Spinal cord (tissue), 9 donors: ENCODE measurements at regions not wholly inside any gene's neighbourhood (a gene's known extent, or its start where the extent isn't known, plus 50 kb on each side); places are given as distances from the start of the nearest gene placed in this dataset.

ENCODE experiments used
- DNase-seq, 6 donors: peaks; one replicate each; pipeline versions ENCODE4 v3.0.0 to v3.0.0-alpha.2; 2013 to 2015; ENCODE audit warnings: low spot score in 6 of 6, low read depth in 4 of 6
- H3K27ac ChIP-seq: one replicate; pipeline ENCODE4 v1.5.1; 2013; ENCODE audit warnings: low read depth, low read length, control low read depth
- H3K27me3 ChIP-seq: one replicate; pipeline ENCODE4 v1.6.1; 2013; ENCODE audit warnings: low read length; ENCODE audit not compliant: control insufficient read depth, insufficient read depth
- H3K36me3 ChIP-seq: one replicate; pipeline ENCODE4 v1.6.1; 2013; ENCODE audit warnings: low read length; ENCODE audit not compliant: control insufficient read depth, insufficient read depth
- H3K4me1 ChIP-seq: one replicate; pipeline ENCODE4 v1.6.1; 2013; ENCODE audit warnings: low read length; ENCODE audit not compliant: control insufficient read depth, insufficient read depth
- H3K4me3 ChIP-seq: one replicate; pipeline ENCODE4 v1.5.1; 2013; ENCODE audit warnings: low read depth, low read length, control low read depth
- H3K9me3 ChIP-seq: one replicate; pipeline ENCODE4 v1.6.1; 2013; ENCODE audit warnings: low read length; ENCODE audit not compliant: control insufficient read depth, insufficient read depth
- WGBS: methylation state at CpG from one replicate; pipeline ENCODE4 v1.1.5; 2013; ENCODE audit warnings: missing lambda C conversion rate; ENCODE audit not compliant: insufficient coverage; 5-methylcytosine and 5-hydroxymethylcytosine counted together
- donor health status: healthy.

DNA sequence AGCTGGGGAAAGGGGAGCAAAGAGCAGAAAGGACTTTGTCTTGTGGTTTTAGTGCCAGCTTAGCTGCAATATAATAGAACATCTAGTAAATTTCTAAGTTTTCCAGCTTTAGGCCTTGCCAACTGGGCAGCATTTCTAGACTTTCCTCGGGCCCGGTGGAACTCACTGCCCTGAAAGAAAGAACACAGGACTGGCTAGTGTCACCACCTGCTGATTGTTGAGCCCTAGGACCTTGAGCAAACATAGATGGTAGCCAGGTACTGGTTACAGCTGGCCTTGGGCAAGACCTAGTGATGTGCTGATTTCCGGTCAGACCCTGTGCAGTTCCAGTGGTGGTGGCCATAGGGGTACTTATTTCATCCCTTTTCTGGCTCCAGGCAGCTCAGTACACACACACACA lies 753.2 kb upstream of the B3GALT2 start:
- Histone ChIP-seq H3K9me3 (peaks cover 4% of the 10 kb centered on the region), H3K27ac (no peak overlapping the region), H3K36me3 (no peaks in the 10 kb centered on the region), H3K27me3 (no peaks in the 10 kb centered on the region), H3K4me3 (no peak overlapping the region), H3K4me1 (no peaks in the 10 kb centered on the region)
- DNase-seq: no peak
- 96% methylated on average over 2 of the region's 3 CpGs for WGBS

DNA sequence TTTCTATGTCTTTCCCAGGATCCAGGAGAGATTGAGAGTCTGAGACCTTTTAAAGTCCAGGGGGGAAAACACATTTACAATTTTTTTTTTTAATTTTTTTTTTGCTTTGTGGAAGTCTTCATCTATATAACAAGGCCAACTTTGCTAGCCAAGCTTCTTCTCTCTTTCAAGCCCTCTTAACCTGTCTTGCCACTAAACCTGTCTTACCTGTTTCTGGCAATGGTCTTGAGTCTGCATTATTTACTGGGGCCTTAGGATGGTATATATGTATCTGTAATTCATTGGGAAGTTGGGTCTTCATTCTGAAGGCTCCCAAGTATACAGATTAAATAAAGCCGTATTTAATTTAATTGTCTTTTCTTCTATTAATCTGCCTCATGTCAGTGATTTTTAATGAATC lies 750.9 kb upstream of the B3GALT2 start:
- H3K4me1 ChIP-seq: no peaks in the 10 kb centered on the region
- no peaks in the 10 kb centered on the region for H3K36me3 ChIP-seq
- H3K9me3 ChIP-seq: no peaks in the 10 kb centered on the region
- no peaks in the 10 kb centered on the region for H3K27me3 ChIP-seq
- H3K4me3 ChIP-seq: no peak overlapping the region
- DNase-seq: no peak
- no CpG with 5 or more reads among the region's 1 CpG for WGBS
- no peak overlapping the region for H3K27ac ChIP-seq

- Histone ChIP-seq H3K9me3 (no peaks in the 10 kb centered on the region), H3K27ac (no peak overlapping the region), H3K4me3 (no peak overlapping the region), H3K4me1 (no peaks in the 10 kb centered on the region), H3K36me3 (no peaks in the 10 kb centered on the region), H3K27me3 (no peaks in the 10 kb centered on the region)
- no peak for DNase-seq
- no CpG with 5 or more reads among the region's 2 CpGs for WGBS
Measured at GRCh38 chr1:193932979-193933378, 746.6 kb upstream of the B3GALT2 start.

GRCh38 chr1:193931356-193931755 lies 744.9 kb upstream of the B3GALT2 start:
- no peak for DNase-seq
- Histone ChIP-seq H3K4me1 (no peaks in the 10 kb centered on the region), H3K36me3 (no peaks in the 10 kb centered on the region), H3K9me3 (peaks cover 8% of the 10 kb centered on the region), H3K4me3 (no peak overlapping the region), H3K27ac (no peak overlapping the region), H3K27me3 (no peaks in the 10 kb centered on the region)
- 100% methylated on average over 5 of the region's 8 CpGs for WGBS

- DNase-seq: no peak
- Histone ChIP-seq H3K36me3 (no peaks in the 10 kb centered on the region), H3K4me3 (no peak overlapping the region), H3K27ac (no peak overlapping the region), H3K27me3 (no peaks in the 10 kb centered on the region), H3K9me3 (peaks cover 8% of the 10 kb centered on the region), H3K4me1 (no peaks in the 10 kb centered on the region)
- 60% methylated on average over 1 of the region's 4 CpGs for WGBS
Measured at GRCh38 chr1:193929374-193930033, 743.1 kb upstream of the B3GALT2 start.

GRCh38 chr1:193927550-193927949 lies 741.1 kb upstream of the B3GALT2 start:
- Histone ChIP-seq H3K27ac (no peak overlapping the region), H3K36me3 (no peaks in the 10 kb centered on the region), H3K9me3 (peaks cover 8% of the 10 kb centered on the region), H3K27me3 (no peaks in the 10 kb centered on the region), H3K4me3 (no peak overlapping the region), H3K4me1 (no peaks in the 10 kb centered on the region)
- 44% methylated on average over 2 of the region's 4 CpGs for WGBS
- DNase-seq: no peak

GRCh38 chr1:193926956-193927355 lies 740.5 kb upstream of the B3GALT2 start:
- DNase-seq: no peak
- Histone ChIP-seq H3K9me3 (peaks cover 8% of the 10 kb centered on the region), H3K27ac (no peak overlapping the region), H3K4me1 (no peaks in the 10 kb centered on the region), H3K27me3 (no peaks in the 10 kb centered on the region), H3K36me3 (no peaks in the 10 kb centered on the region), H3K4me3 (no peak overlapping the region)
- 90% methylated on average over 7 of the region's 7 CpGs for WGBS

DNA sequence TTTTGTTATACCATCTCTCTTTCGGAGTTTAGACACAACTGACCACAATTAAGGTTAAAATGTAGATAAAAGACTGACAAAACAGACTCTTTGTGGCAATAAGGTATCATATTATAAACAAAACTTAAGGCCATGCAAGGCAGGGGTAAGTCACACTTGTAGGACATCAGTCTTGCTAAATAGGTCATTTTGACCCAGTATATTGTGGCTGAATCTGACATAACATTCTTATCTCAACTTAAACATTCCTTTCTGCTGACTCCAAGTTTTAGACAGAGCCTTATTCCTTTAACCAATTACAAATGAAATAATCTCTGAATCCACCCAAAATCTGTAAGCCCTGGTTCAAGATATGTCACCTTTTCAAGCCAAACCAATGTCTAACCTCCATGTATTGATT lies 733.4 kb upstream of the B3GALT2 start:
- H3K4me1 ChIP-seq: no peaks in the 10 kb centered on the region
- H3K27ac ChIP-seq: no peak overlapping the region
- H3K4me3 ChIP-seq: no peak overlapping the region
- no peaks in the 10 kb centered on the region for H3K36me3 ChIP-seq
- WGBS: no CpG with 5 or more reads among the region's 1 CpG
- H3K27me3 ChIP-seq: no peaks in the 10 kb centered on the region
- no peak for DNase-seq
- no peaks in the 10 kb centered on the region for H3K9me3 ChIP-seq

DNA sequence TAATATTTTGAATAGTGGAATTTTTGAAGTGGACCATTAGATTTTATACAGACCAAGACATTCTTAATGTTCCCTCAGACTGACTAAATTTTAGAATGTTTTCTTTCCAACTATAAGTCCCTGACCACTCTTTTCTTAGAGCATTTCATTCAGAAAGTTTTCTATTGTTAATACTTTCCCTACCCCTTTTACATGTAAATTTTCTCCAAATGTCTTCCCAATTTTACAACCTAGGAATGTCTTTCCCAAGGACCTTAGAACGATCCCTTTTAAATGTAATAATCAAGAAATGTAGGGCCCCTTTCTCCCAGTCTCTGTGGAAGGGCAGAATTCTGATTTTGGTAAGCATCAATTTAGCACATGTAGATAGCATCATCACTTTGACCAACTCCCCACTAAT lies 730.0 kb upstream of the B3GALT2 start:
- Histone ChIP-seq H3K9me3 (no peaks in the 10 kb centered on the region), H3K4me3 (no peak overlapping the region), H3K4me1 (no peaks in the 10 kb centered on the region), H3K27ac (no peak overlapping the region), H3K27me3 (no peaks in the 10 kb centered on the region), H3K36me3 (no peaks in the 10 kb centered on the region)
- WGBS: no CpG with 5 or more reads among the region's 1 CpG
- DNase-seq: no peak

- Histone ChIP-seq H3K27ac (no peak overlapping the region), H3K27me3 (no peaks in the 10 kb centered on the region), H3K9me3 (no peaks in the 10 kb centered on the region), H3K36me3 (no peaks in the 10 kb centered on the region), H3K4me1 (no peaks in the 10 kb centered on the region), H3K4me3 (no peak overlapping the region)
- DNase-seq: no peak
- WGBS: 100% methylated on average over 1 of the region's 3 CpGs
Measured at GRCh38 chr1:193914871-193915270, 728.5 kb upstream of the B3GALT2 start.
